ENCODE measurements at regions not wholly inside any gene's neighbourhood (a gene's known extent, or its start where the extent isn't known, plus 50 kb on each side); places are given as distances from the start of the nearest gene placed in this dataset.
"Not testable (repeated sequence)": the region's sequence is repeated elsewhere in the genome, so short reads cannot be mapped to it uniquely, and the experiment has no call there.

GRCh38 chr12:124379938-124380754 lies 85.3 kb downstream of the RFLNA start:
- DNase-seq = peak; percentile 71 to 72

GRCh38 chr12:124379379-124379937 lies 84.6 kb downstream of the RFLNA start:
- peak in 1 of 2 donors; percentile 5 for DNase-seq

GRCh38 chr12:124378926-124379325 lies 84.0 kb downstream of the RFLNA start:
- DNase-seq = no peak

GRCh38 chr12:124377981-124378509 lies 83.2 kb downstream of the RFLNA start:
- no peak for DNase-seq

GRCh38 chr12:124376435-124376834 lies 81.5 kb downstream of the RFLNA start:
- DNase-seq = no peak

- DNase-seq = no peak
Measured at GRCh38 chr12:124375789-124376175, 80.9 kb downstream of the RFLNA start.

- no peak for DNase-seq
Measured at GRCh38 chr12:124375141-124375788, 80.4 kb downstream of the RFLNA start.

GRCh38 chr12:124374567-124374966 lies 79.7 kb downstream of the RFLNA start:
- DNase-seq = no peak

- no peak for DNase-seq
Measured at GRCh38 chr12:124374147-124374546, 79.3 kb downstream of the RFLNA start.

- not testable (repeated sequence) for DNase-seq
Measured at GRCh38 chr12:124373701-124374100, 78.8 kb downstream of the RFLNA start.

GRCh38 chr12:124372831-124373230 lies 77.9 kb downstream of the RFLNA start:
- DNase-seq = no peak

GRCh38 chr12:124371970-124372555 lies 77.2 kb downstream of the RFLNA start:
- DNase-seq = no peak

GRCh38 chr12:124371366-124371765 lies 76.5 kb downstream of the RFLNA start:
- DNase-seq = no peak

GRCh38 chr12:124370851-124371250 lies 76.0 kb downstream of the RFLNA start:
- no peak for DNase-seq

- DNase-seq = no peak
Measured at GRCh38 chr12:124370384-124370783, 75.5 kb downstream of the RFLNA start.

- no peak for DNase-seq
Measured at GRCh38 chr12:124369827-124370378, 75.0 kb downstream of the RFLNA start.

- DNase-seq = no peak
Measured at GRCh38 chr12:124369055-124369826, 74.3 kb downstream of the RFLNA start.

- DNase-seq = no peak
Measured at GRCh38 chr12:124368421-124369032, 73.6 kb downstream of the RFLNA start.

GRCh38 chr12:124365726-124366430 lies 71.0 kb downstream of the RFLNA start:
- DNase-seq = no peak
